ENCODE measurements at regions not wholly inside any gene's neighbourhood (a gene's known extent, or its start where the extent isn't known, plus 50 kb on each side); places are given as distances from the start of the nearest gene placed in this dataset.
"Not testable (repeated sequence)": the region's sequence is repeated elsewhere in the genome, so short reads cannot be mapped to it uniquely, and the experiment has no call there.

GRCh38 chr19:31537136-31537535 lies 187.9 kb upstream of the TSHZ3 start:
- no peak overlapping the region for H3K4me3 ChIP-seq (ENCODE audit: control insufficient read depth, low read depth, low read length)
- no peak for DNase-seq (ENCODE audit: low read depth)
- no peak for TF ChIP-seq CTCF (conservative IDR thresholded peaks at IDR 0.05; ENCODE audit: control insufficient read depth, insufficient read depth, low read depth, low read length)

GRCh38 chr19:31537902-31538301 lies 188.7 kb upstream of the TSHZ3 start:
- not testable (repeated sequence) for DNase-seq (ENCODE audit: low read depth); H3K4me3 ChIP-seq (ENCODE audit: control insufficient read depth, low read depth, low read length)

- TF ChIP-seq CTCF (conservative IDR thresholded peaks at IDR 0.05; ENCODE audit: control insufficient read depth, insufficient read depth, low read depth, low read length), result no peak
- H3K4me3 ChIP-seq (ENCODE audit: control insufficient read depth, low read depth, low read length), result no peak overlapping the region
- no peak for DNase-seq (ENCODE audit: low read depth)
Measured at GRCh38 chr19:31538879-31539278, 189.6 kb upstream of the TSHZ3 start.

- no peak for TF ChIP-seq CTCF (conservative IDR thresholded peaks at IDR 0.05; ENCODE audit: control insufficient read depth, insufficient read depth, low read depth, low read length)
- no peak overlapping the region for H3K4me3 ChIP-seq (ENCODE audit: control insufficient read depth, low read depth, low read length)
- no peak for DNase-seq (ENCODE audit: low read depth)
Measured at GRCh38 chr19:31539386-31539785, 190.2 kb upstream of the TSHZ3 start.

- DNase-seq (ENCODE audit: low read depth), result no peak
- TF ChIP-seq CTCF (conservative IDR thresholded peaks at IDR 0.05; ENCODE audit: control insufficient read depth, insufficient read depth, low read depth, low read length), result no peak
- no peak overlapping the region for H3K4me3 ChIP-seq (ENCODE audit: control insufficient read depth, low read depth, low read length)
Measured at GRCh38 chr19:31541396-31541795, 192.2 kb upstream of the TSHZ3 start.

- DNase-seq (ENCODE audit: low read depth), result no peak
- no peak for TF ChIP-seq CTCF (conservative IDR thresholded peaks at IDR 0.05; ENCODE audit: control insufficient read depth, insufficient read depth, low read depth, low read length)
- no peak overlapping the region for H3K4me3 ChIP-seq (ENCODE audit: control insufficient read depth, low read depth, low read length)
Measured at GRCh38 chr19:31543456-31543855, 194.2 kb upstream of the TSHZ3 start.

- TF ChIP-seq CTCF (conservative IDR thresholded peaks at IDR 0.05; ENCODE audit: control insufficient read depth, insufficient read depth, low read depth, low read length), result no peak
- no peak for DNase-seq (ENCODE audit: low read depth)
Measured at GRCh38 chr19:31545777-31546176, 196.5 kb upstream of the TSHZ3 start.

More at GRCh38 chr19:31545777-31546176, 196.5 kb upstream of the TSHZ3 start:
- no peak overlapping the region for H3K4me3 ChIP-seq (ENCODE audit: control insufficient read depth, low read depth, low read length)

Data from fibroblast of mammary gland (primary cell).